ENCODE measurements at regions not wholly inside any gene's neighbourhood (a gene's known extent, or its start where the extent isn't known, plus 50 kb on each side); places are given as distances from the start of the nearest gene placed in this dataset.
"Not testable (repeated sequence)": the region's sequence is repeated elsewhere in the genome, so short reads cannot be mapped to it uniquely, and the experiment has no call there.

DNA sequence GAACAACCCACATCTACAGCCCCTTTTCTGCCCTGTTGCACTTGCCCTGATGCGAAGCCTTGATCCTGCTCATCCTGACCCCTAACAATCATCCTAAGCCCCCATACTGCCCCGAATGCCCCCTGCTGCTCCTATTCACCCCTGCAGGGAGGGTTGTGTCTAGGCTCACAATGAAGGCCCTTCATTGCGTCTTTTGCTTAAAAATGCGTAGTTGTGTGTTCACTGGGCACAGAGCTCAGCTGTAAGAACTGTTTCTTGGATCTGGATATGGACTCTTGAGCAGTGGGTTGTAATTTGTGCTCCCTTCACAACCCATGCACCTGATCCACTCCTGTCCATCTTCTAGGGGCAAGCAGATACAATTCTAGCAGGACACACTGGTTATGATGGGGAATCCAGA, 802.9 kb downstream of the TMEM121 start:
- TF ChIP-seq, protein P1, sequence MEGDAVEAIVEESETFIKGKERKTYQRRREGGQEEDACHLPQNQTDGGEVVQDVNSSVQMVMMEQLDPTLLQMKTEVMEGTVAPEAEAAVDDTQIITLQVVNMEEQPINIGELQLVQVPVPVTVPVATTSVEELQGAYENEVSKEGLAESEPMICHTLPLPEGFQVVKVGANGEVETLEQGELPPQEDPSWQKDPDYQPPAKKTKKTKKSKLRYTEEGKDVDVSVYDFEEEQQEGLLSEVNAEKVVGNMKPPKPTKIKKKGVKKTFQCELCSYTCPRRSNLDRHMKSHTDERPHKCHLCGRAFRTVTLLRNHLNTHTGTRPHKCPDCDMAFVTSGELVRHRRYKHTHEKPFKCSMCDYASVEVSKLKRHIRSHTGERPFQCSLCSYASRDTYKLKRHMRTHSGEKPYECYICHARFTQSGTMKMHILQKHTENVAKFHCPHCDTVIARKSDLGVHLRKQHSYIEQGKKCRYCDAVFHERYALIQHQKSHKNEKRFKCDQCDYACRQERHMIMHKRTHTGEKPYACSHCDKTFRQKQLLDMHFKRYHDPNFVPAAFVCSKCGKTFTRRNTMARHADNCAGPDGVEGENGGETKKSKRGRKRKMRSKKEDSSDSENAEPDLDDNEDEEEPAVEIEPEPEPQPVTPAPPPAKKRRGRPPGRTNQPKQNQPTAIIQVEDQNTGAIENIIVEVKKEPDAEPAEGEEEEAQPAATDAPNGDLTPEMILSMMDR (IDR thresholded peaks at IDR 0.05): not testable (repeated sequence)
- not testable (repeated sequence) for TF ChIP-seq POLR2A (IDR thresholded peaks at IDR 0.05)
